ENCODE measurements at regions not wholly inside any gene's neighbourhood (a gene's known extent, or its start where the extent isn't known, plus 50 kb on each side); places are given as distances from the start of the nearest gene placed in this dataset.

DNA sequence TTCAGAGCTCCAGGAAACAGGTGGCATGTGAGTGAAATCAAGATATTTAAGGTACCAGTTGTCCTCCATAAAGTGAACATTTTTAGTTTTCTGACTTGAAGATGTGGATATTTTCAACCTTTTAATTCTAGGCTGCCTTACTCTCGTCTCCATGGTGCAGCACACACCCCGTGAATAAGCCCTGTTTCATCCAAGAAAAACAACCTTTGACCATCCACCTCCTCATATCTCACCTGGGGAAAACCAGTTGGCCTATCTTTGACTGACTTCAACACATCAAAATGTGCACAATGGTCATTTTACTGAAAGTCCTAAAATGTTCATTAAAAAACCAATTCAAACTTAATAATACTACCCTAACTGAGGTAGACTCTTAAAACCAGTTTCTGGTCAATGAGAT lies 73.8 kb upstream of the CD2AP start:
- DNase-seq (ENCODE audit: insufficient read length, low spot score, missing footprints), result no peak
- no peaks in the 10 kb centered on the region for H3K9me3 ChIP-seq (ENCODE audit: low read depth, low read length)
- H3K27me3 ChIP-seq (ENCODE audit: insufficient read depth, low read length), result peaks cover 2% of the 10 kb centered on the region
- no peak overlapping the region for H3K27ac ChIP-seq (ENCODE audit: low read depth, low read length)
- no peaks in the 10 kb centered on the region for H4K20me1 ChIP-seq (ENCODE audit: insufficient read depth, low read length)
- no peak overlapping the region for H3K4me2 ChIP-seq (ENCODE audit: insufficient read depth, low read length)
- H2AFZ ChIP-seq (ENCODE audit: low read length), result no peak overlapping the region
- H3K4me3 ChIP-seq (ENCODE audit: insufficient read depth, low read length), result no peak overlapping the region
- peaks cover 12% of the 10 kb centered on the region for H3K4me1 ChIP-seq (ENCODE audit: insufficient read depth, low read length)
- no peaks in the 10 kb centered on the region for H3K79me2 ChIP-seq (ENCODE audit: insufficient read depth, low read length)
- no peaks in the 10 kb centered on the region for H3K36me3 ChIP-seq (ENCODE audit: insufficient read depth, low read length)
- TF ChIP-seq, protein P1, sequence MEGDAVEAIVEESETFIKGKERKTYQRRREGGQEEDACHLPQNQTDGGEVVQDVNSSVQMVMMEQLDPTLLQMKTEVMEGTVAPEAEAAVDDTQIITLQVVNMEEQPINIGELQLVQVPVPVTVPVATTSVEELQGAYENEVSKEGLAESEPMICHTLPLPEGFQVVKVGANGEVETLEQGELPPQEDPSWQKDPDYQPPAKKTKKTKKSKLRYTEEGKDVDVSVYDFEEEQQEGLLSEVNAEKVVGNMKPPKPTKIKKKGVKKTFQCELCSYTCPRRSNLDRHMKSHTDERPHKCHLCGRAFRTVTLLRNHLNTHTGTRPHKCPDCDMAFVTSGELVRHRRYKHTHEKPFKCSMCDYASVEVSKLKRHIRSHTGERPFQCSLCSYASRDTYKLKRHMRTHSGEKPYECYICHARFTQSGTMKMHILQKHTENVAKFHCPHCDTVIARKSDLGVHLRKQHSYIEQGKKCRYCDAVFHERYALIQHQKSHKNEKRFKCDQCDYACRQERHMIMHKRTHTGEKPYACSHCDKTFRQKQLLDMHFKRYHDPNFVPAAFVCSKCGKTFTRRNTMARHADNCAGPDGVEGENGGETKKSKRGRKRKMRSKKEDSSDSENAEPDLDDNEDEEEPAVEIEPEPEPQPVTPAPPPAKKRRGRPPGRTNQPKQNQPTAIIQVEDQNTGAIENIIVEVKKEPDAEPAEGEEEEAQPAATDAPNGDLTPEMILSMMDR (IDR thresholded peaks at IDR 0.05; ENCODE audit: extremely low read depth, low read depth, low read length), result no peak

GRCh38 chr6:47404435-47404834 lies 73.2 kb upstream of the CD2AP start:
- Histone ChIP-seq H3K36me3 (ENCODE audit: insufficient read depth, low read length) (no peaks in the 10 kb centered on the region), H3K27me3 (ENCODE audit: insufficient read depth, low read length) (peaks cover 2% of the 10 kb centered on the region), H3K27ac (ENCODE audit: low read depth, low read length) (no peak overlapping the region), H3K79me2 (ENCODE audit: insufficient read depth, low read length) (no peaks in the 10 kb centered on the region), H3K4me2 (ENCODE audit: insufficient read depth, low read length) (no peak overlapping the region), H4K20me1 (ENCODE audit: insufficient read depth, low read length) (no peaks in the 10 kb centered on the region), H3K9me3 (ENCODE audit: low read depth, low read length) (no peaks in the 10 kb centered on the region), H3K4me1 (ENCODE audit: insufficient read depth, low read length) (peaks cover 12% of the 10 kb centered on the region), H3K4me3 (ENCODE audit: insufficient read depth, low read length) (no peak overlapping the region), H2AFZ (ENCODE audit: low read length) (no peak overlapping the region)
- TF ChIP-seq, protein P1 (IDR thresholded peaks at IDR 0.05; ENCODE audit: extremely low read depth, low read depth, low read length), result no peak
- no peak for DNase-seq (ENCODE audit: insufficient read length, low spot score, missing footprints)

GRCh38 chr6:47405273-47405672 lies 72.3 kb upstream of the CD2AP start:
- H4K20me1 ChIP-seq (ENCODE audit: insufficient read depth, low read length), result no peaks in the 10 kb centered on the region
- H3K9me3 ChIP-seq (ENCODE audit: low read depth, low read length), result no peaks in the 10 kb centered on the region
- H2AFZ ChIP-seq (ENCODE audit: low read length), result no peak overlapping the region
- no peak overlapping the region for H3K27ac ChIP-seq (ENCODE audit: low read depth, low read length)
- no peak overlapping the region for H3K4me3 ChIP-seq (ENCODE audit: insufficient read depth, low read length)
- TF ChIP-seq, protein P1 (IDR thresholded peaks at IDR 0.05; ENCODE audit: extremely low read depth, low read depth, low read length), result no peak
- peaks cover 4% of the 10 kb centered on the region for H3K27me3 ChIP-seq (ENCODE audit: insufficient read depth, low read length)
- H3K36me3 ChIP-seq (ENCODE audit: insufficient read depth, low read length), result no peaks in the 10 kb centered on the region
- H3K4me1 ChIP-seq (ENCODE audit: insufficient read depth, low read length), result peaks cover 12% of the 10 kb centered on the region
- DNase-seq (ENCODE audit: insufficient read length, low spot score, missing footprints), result no peak
- no peaks in the 10 kb centered on the region for H3K79me2 ChIP-seq (ENCODE audit: insufficient read depth, low read length)
- no peak overlapping the region for H3K4me2 ChIP-seq (ENCODE audit: insufficient read depth, low read length)

- peaks cover 3% of the 10 kb centered on the region for H3K27me3 ChIP-seq (ENCODE audit: insufficient read depth, low read length)
- peaks cover 12% of the 10 kb centered on the region for H3K4me1 ChIP-seq (ENCODE audit: insufficient read depth, low read length)
- H3K4me3 ChIP-seq (ENCODE audit: insufficient read depth, low read length), result no peak overlapping the region
- no peaks in the 10 kb centered on the region for H3K36me3 ChIP-seq (ENCODE audit: insufficient read depth, low read length)
- H3K27ac ChIP-seq (ENCODE audit: low read depth, low read length), result no peak overlapping the region
- H4K20me1 ChIP-seq (ENCODE audit: insufficient read depth, low read length), result no peaks in the 10 kb centered on the region
- no peaks in the 10 kb centered on the region for H3K79me2 ChIP-seq (ENCODE audit: insufficient read depth, low read length)
- no peaks in the 10 kb centered on the region for H3K9me3 ChIP-seq (ENCODE audit: low read depth, low read length)
- H3K4me2 ChIP-seq (ENCODE audit: insufficient read depth, low read length), result no peak overlapping the region
- TF ChIP-seq, protein P1 (IDR thresholded peaks at IDR 0.05; ENCODE audit: extremely low read depth, low read depth, low read length), result no peak
- H2AFZ ChIP-seq (ENCODE audit: low read length), result no peak overlapping the region
- DNase-seq (ENCODE audit: insufficient read length, low spot score, missing footprints), result peak; percentile 82
Observed at GRCh38 chr6:47407300-47408281, 70.0 kb upstream of the CD2AP start.

Data from osteoblast (primary cell).